Testis (tissue), 2 donors: ENCODE measurements at regions not wholly inside any gene's neighbourhood (a gene's known extent, or its start where the extent isn't known, plus 50 kb on each side); places are given as distances from the start of the nearest gene placed in this dataset.

Experiments used
- CTCF ChIP-seq, 3 experiments: fragments of 450-650 bp in 2 of 3; fragments of 200-600 bp in 1 of 3; sonication (generic) in 1 of 3; IDR thresholded peaks; one replicate each; pipeline ENCODE4 v1.5.1; 2016 to 2019; ENCODE audit warnings: antibody characterized with exemption in 3 of 3, mild to moderate bottlenecking in 2 of 3, moderate library complexity in 1 of 3
- POLR2A ChIP-seq: fragments of 450-650 bp; IDR thresholded peaks from one replicate; pipeline ENCODE4 v1.6.1; 2017; ENCODE audit warnings: antibody characterized with exemption, mild to moderate bottlenecking, moderate library complexity

GRCh38 chr2:19806591-19806990, 95.2 kb downstream of the TTC32 start:
- TF ChIP-seq CTCF (IDR thresholded peaks at IDR 0.05) (no peak), POLR2A (no peak)
